ENCODE measurements at regions not wholly inside any gene's neighbourhood (a gene's known extent, or its start where the extent isn't known, plus 50 kb on each side); places are given as distances from the start of the nearest gene placed in this dataset.

- Histone ChIP-seq H3K27me3 (ENCODE audit: low read depth, low read length) (peaks cover 10% of the 10 kb centered on the region), H2AFZ (ENCODE audit: low read depth, low read length) (no peak overlapping the region), H3K4me2 (ENCODE audit: low read length) (no peak overlapping the region), H3K27ac (ENCODE audit: low read length) (no peak overlapping the region), H3K36me3 (replicated peaks; ENCODE audit: low read depth, low read length) (no peaks in the 10 kb centered on the region), H4K20me1 (ENCODE audit: insufficient read depth, low read length) (no peaks in the 10 kb centered on the region), H3K4me3 (ENCODE audit: low read length) (no peak overlapping the region), H3K79me2 (ENCODE audit: low read length) (no peaks in the 10 kb centered on the region), H3K4me1 (ENCODE audit: low read length) (peaks cover 10% of the 10 kb centered on the region), H3K9me3 (ENCODE audit: insufficient read depth, low read length) (0 out of 2 replicates have a peak, but pooled peaks cover 5% of the 10 kb centered on the region), H3K9ac (ENCODE audit: low read length) (no peak overlapping the region)
- TF ChIP-seq EZH2phosphoT487 (IDR thresholded peaks at IDR 0.05; ENCODE audit: low read depth) (no peak), CTCF (IDR thresholded peaks at IDR 0.05; ENCODE audit: low read depth, low read length) (no peak)
Observed at GRCh38 chr2:181130686-181131085, 150.3 kb downstream of the UBE2E3 start.

- Histone ChIP-seq H3K36me3 (replicated peaks; ENCODE audit: low read depth, low read length) (no peaks in the 10 kb centered on the region), H3K79me2 (ENCODE audit: low read length) (no peaks in the 10 kb centered on the region), H3K9me3 (ENCODE audit: insufficient read depth, low read length) (0 out of 2 replicates have a peak, but pooled peaks cover 8% of the 10 kb centered on the region), H4K20me1 (ENCODE audit: insufficient read depth, low read length) (no peaks in the 10 kb centered on the region), H3K9ac (ENCODE audit: low read length) (no peak overlapping the region), H3K4me3 (ENCODE audit: low read length) (no peak overlapping the region), H3K4me2 (ENCODE audit: low read length) (no peak overlapping the region), H3K27ac (ENCODE audit: low read length) (no peak overlapping the region), H2AFZ (ENCODE audit: low read depth, low read length) (no peak overlapping the region), H3K4me1 (ENCODE audit: low read length) (peaks cover 10% of the 10 kb centered on the region), H3K27me3 (ENCODE audit: low read depth, low read length) (peaks cover 5% of the 10 kb centered on the region)
- TF ChIP-seq CTCF (IDR thresholded peaks at IDR 0.05; ENCODE audit: low read depth, low read length): no peak
- no peak for TF ChIP-seq EZH2phosphoT487 (IDR thresholded peaks at IDR 0.05; ENCODE audit: low read depth)
Observed at GRCh38 chr2:181131584-181131983, 151.2 kb downstream of the UBE2E3 start.

GRCh38 chr2:181138816-181139215, 158.4 kb downstream of the UBE2E3 start:
- no peak overlapping the region for H3K4me2 ChIP-seq (ENCODE audit: low read length)
- no peaks in the 10 kb centered on the region; the same call in none of the 2 replicates for H3K27me3 ChIP-seq (ENCODE audit: low read depth, low read length)
- no peak overlapping the region for H2AFZ ChIP-seq (ENCODE audit: low read depth, low read length)
- no peaks in the 10 kb centered on the region for H3K79me2 ChIP-seq (ENCODE audit: low read length)
- H3K4me1 ChIP-seq (ENCODE audit: low read length): no peaks in the 10 kb centered on the region
- no peaks in the 10 kb centered on the region for H4K20me1 ChIP-seq (ENCODE audit: insufficient read depth, low read length)
- 0 out of 2 replicates have a peak, but pooled peaks cover 8% of the 10 kb centered on the region for H3K9me3 ChIP-seq (ENCODE audit: insufficient read depth, low read length)
- no peak overlapping the region for H3K27ac ChIP-seq (ENCODE audit: low read length)
- TF ChIP-seq EZH2phosphoT487 (IDR thresholded peaks at IDR 0.05; ENCODE audit: low read depth) (no peak), CTCF (IDR thresholded peaks at IDR 0.05; ENCODE audit: low read depth, low read length) (no peak)
- H3K36me3 ChIP-seq (replicated peaks; ENCODE audit: low read depth, low read length): no peaks in the 10 kb centered on the region
- no peak overlapping the region for H3K4me3 ChIP-seq (ENCODE audit: low read length)
- H3K9ac ChIP-seq (ENCODE audit: low read length): no peak overlapping the region

GRCh38 chr2:181139831-181140230, 159.4 kb downstream of the UBE2E3 start:
- H3K4me2 ChIP-seq (ENCODE audit: low read length): no peak overlapping the region
- TF ChIP-seq EZH2phosphoT487 (IDR thresholded peaks at IDR 0.05; ENCODE audit: low read depth) (no peak), CTCF (IDR thresholded peaks at IDR 0.05; ENCODE audit: low read depth, low read length) (no peak)

More at GRCh38 chr2:181139831-181140230, 159.4 kb downstream of the UBE2E3 start:
- H3K4me3 ChIP-seq (ENCODE audit: low read length): no peak overlapping the region
- H4K20me1 ChIP-seq (ENCODE audit: insufficient read depth, low read length): no peaks in the 10 kb centered on the region
- no peak overlapping the region for H3K9ac ChIP-seq (ENCODE audit: low read length)
- H3K4me1 ChIP-seq (ENCODE audit: low read length): no peaks in the 10 kb centered on the region
- H3K27me3 ChIP-seq (ENCODE audit: low read depth, low read length): no peaks in the 10 kb centered on the region; the same call in none of the 2 replicates
- H3K9me3 ChIP-seq (ENCODE audit: insufficient read depth, low read length): 0 out of 2 replicates have a peak, but pooled peaks cover 8% of the 10 kb centered on the region
- no peaks in the 10 kb centered on the region for H3K79me2 ChIP-seq (ENCODE audit: low read length)
- no peaks in the 10 kb centered on the region for H3K36me3 ChIP-seq (replicated peaks; ENCODE audit: low read depth, low read length)
- H3K27ac ChIP-seq (ENCODE audit: low read length): no peak overlapping the region
- no peak overlapping the region for H2AFZ ChIP-seq (ENCODE audit: low read depth, low read length)
